VCaP (cell line): ENCODE measurements at regions not wholly inside any gene's neighbourhood (a gene's known extent, or its start where the extent isn't known, plus 50 kb on each side); places are given as distances from the start of the nearest gene placed in this dataset.
"Not testable (repeated sequence)": the region's sequence is repeated elsewhere in the genome, so short reads cannot be mapped to it uniquely, and the experiment has no call there.

Source experiments
- H3K27ac ChIP-seq: fragments of 450-650 bp; 2 replicates; pipeline ENCODE4 v1.5.1; 2017
- TF ChIP-seq, protein P1 (sequence below): fragments of 450-650 bp; conservative IDR thresholded peaks from 2 replicates; pipeline ENCODE4 v1.5.1; 2017; ENCODE audit warnings: mild to moderate bottlenecking, moderate library complexity

DNA sequence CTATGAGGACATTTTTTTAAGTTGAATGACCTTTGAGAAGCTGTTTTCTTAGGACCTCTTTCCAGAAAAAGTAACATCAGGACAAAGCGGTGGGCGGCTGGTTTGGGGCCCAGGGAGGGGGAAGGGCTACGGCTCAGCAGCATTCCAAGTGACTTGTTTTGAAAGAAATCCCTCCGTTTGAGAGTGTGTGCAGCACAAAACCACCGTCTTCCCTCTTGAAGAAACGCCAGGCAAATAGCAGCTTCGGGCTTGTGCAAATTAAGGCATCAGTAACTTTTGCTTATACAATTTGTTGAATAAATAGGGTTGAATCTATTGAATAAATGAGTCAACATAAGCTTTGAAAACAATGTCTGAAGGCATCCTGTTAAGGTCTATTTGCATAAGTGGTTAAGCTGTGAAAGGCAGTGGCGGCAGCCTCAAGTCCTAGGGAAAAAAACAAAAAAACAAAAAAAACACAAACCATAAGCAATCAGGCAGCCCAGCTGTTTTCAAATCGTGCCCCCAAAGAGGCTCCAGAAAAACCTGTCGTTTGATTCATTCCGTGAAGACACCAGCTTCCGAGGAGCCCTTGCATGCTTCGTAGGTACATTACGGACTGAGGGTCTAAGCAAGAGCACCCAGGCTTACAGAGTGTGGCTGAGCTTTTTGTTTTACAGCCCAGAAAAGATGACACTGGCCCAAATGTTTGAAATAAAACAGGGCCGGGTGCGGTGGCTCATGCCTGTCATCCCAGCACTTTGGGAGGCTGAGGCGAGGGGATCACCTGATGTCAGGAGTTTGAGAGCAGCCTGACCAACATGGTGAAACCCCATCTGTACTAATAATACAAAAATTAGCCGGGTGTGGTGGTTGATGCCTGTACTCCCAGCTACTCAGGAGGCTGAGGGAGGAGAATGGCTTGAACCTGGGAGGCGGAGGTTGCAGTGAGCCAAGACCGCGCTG is 103.7 kb downstream of the CRLF2 start:
- TF ChIP-seq, protein P1, sequence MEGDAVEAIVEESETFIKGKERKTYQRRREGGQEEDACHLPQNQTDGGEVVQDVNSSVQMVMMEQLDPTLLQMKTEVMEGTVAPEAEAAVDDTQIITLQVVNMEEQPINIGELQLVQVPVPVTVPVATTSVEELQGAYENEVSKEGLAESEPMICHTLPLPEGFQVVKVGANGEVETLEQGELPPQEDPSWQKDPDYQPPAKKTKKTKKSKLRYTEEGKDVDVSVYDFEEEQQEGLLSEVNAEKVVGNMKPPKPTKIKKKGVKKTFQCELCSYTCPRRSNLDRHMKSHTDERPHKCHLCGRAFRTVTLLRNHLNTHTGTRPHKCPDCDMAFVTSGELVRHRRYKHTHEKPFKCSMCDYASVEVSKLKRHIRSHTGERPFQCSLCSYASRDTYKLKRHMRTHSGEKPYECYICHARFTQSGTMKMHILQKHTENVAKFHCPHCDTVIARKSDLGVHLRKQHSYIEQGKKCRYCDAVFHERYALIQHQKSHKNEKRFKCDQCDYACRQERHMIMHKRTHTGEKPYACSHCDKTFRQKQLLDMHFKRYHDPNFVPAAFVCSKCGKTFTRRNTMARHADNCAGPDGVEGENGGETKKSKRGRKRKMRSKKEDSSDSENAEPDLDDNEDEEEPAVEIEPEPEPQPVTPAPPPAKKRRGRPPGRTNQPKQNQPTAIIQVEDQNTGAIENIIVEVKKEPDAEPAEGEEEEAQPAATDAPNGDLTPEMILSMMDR: no peak
- H3K27ac ChIP-seq: no peak overlapping the region

DNA sequence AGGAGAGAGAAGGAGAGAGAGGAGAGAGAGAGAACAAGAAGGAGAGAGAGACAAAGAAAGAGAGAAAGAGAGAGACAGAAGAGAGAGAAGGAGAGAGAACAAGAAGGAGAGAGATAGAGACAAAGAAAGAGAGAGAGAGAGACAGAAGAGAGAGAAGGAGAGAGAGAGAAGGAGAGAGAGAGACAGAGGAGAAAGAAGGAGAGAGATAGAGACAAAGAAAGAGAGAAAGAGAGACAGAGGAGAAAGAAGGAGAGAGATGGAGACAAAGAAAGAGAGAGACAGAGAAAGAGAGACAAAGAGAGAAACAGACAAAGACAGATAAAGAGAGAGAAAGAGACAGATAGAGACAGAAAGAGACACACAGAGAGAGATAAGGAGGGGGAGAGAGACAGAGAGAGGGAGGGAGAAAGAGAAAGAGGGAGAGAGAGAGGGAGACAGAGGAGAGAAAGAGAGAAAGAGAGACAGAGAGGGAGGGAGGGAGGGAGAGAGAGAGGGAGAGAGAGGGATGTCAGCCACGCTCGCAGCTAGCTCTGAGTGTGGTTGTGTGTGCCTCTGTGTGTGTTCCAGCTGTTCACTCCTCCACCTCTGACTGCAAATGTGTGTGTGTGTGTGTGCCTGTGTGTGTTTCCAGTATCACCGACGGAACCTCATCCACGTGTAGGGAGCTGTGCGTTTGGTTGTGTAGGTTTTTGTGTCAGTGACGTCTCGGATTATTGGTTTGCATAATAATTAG is 105.8 kb downstream of the CRLF2 start:
- TF ChIP-seq, protein P1: no peak

DNA sequence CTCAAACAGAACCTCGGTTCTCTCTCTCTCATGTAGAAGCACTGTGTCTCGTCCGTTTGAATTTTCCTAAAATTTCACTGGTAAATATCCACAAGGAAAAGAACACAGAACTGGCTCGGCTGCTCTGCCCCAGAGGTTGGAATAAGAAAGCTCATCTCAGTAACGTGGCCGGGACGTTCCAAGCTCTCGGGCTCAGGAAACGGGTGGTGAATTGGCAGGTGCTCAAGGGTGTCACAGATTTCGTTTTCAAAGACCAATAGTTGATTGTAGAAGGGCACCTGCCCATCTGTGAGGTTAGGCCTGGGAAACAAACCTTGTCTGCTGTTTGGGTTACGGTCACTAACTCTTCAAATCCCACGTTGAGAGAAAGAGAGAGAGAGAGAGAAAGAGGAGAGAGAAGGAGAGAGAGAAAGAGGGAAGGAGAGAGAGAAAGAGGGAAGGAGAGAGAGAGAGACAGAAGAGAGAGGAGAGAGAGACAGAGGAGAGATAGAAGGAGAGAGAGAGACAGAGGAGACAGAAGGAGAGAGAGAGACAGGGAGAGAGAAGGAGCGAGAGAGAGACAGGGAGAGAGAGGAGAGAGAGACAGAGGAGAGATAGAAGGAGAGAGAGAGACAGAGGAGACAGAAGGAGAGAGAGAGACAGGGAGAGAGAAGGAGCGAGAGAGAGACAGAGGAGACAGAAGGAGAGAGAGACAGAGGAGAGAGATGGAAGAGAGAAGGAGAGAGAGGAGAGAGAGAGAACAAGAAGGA is 106.6 kb downstream of the CRLF2 start:
- no peak overlapping the region for H3K27ac ChIP-seq
- TF ChIP-seq, protein P1: no peak

More for the DNA sequence above, 105.8 kb downstream of the CRLF2 start:
- no peak overlapping the region for H3K27ac ChIP-seq

DNA sequence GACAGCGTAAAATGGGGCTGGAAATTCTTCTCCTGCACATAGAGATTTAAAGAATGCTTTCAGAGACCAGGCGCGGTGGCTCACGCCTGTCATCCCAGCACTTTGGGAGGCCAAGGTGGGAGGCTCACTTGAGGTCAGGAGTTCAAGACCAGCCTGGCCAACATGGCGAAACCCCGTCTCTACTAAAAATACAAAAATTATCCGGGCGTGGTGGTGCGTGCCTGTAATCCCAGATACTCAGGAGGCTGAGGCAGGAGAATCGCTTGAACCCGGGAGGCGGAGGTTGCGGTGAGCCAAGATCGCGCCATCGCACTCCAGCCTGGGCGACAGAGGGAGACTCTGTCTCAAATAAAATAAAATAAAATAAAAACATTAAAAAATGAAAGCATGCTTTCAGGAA is 107.4 kb downstream of the CRLF2 start:
- not testable (repeated sequence) for H3K27ac ChIP-seq

DNA sequence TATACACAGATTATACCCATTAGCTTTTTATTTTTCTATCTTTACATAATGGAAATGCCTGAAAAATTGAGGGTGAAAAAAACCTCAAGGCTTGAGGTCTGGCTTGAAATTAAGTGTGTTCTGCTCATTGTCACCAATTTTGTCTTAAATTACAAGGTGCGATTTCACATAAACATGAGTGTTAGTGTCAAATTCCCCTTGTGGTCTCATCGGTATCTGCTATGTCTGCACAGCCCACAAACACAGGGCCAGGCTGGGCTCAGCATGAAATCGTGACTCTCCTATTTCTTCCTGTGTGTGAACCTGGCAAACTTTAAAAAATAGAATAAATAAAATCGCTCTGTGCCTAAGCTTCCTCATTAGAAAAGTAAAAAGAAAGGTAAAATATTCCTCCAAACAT is 109.1 kb downstream of the CRLF2 start:
- no peak overlapping the region for H3K27ac ChIP-seq
- TF ChIP-seq, protein P1: no peak

DNA sequence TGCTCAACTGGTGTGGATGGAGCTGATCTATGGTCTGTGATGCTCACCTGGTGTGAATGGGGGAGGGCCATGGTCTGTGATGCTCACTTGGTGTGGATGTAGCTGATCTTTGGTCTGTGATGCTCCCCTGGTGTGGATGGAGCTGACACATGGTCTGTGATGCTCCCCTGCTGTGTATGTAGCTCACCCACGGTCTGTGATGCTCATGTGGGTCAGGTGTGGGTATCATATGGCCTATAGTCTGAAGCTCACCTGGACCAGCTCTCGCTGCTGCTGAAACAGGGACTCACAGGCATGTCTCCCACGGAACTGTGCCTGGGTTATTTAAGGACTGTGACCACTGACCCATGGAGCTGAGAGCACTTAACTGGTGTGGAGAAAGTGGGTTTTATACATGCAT is 109.7 kb downstream of the CRLF2 start:
- H3K27ac ChIP-seq: no peak overlapping the region
- TF ChIP-seq, protein P1: no peak

DNA sequence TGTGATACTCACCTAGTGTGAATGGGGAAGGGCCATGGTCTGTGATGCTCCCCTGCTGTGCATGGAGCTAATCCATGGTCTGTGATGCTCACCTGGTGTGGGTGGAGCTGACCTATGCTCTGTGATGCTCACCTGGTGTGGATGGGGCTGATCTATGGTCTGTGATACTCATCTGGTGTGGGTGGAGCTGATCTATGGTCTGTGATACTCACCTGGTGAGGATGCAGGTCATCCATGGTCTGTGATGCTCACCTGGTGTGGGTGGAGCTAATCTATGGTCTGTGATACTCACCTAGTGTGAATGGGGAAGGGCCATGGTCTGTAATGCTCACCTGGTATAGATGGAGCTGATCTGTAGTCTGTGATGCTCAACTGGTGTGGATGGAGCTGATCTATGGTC is 110.2 kb downstream of the CRLF2 start:
- H3K27ac ChIP-seq: not testable (repeated sequence)

DNA sequence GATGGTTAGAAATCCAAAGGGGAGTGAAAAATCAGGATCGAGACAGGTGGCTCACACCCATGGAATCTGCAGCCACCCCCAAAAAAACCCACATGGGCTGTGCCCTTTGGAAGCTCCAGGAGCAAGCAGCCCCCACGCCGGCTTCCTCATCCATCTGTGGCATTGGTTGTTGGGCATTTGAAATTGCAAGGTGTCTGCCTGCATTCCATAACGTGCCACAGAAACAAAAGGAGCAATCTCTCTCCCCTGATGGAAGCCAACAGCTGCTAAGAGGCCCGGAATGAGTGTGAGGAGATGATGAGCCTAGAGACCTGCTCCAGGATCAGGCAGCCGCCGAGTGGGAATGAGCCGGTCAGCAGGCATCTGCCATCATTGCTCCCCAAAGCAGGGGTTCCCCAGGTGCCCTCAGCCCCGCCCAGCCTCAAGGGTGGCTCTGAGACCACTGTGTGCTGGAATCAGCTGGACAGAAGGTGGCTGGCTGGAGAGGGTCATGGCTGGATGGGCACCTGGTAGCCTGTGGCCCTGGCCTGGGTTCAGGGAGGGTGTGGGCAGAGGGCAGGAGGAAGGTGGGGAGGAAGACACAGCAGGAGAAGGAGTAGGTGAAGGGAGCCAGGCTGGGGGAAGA is 113.2 kb downstream of the CRLF2 start:
- TF ChIP-seq, protein P1: no peak
- H3K27ac ChIP-seq: no peak overlapping the region
